HCT116 (cell line): ENCODE measurements at regions not wholly inside any gene's neighbourhood (a gene's known extent, or its start where the extent isn't known, plus 50 kb on each side); places are given as distances from the start of the nearest gene placed in this dataset.

ENCODE experiments used
- ATAC-seq: fragments of 200-7000 bp; cut with Tn5 transposase; 2 replicates; pipeline ENCODE4 v1.9.1; 2020; ENCODE audit warnings: mild to moderate bottlenecking, moderate library complexity
- BruUV-seq: library from RNA; stranded (reverse); fragments of 400-500 nt; replicated peaks from 2 replicates; lab custom pipeline; 2021; lab: Mats Ljungman, UMichigan
- CTCF ChIA-PET: fragments of 300-600 bp; sonication (Branson Sonifier 250); formaldehyde crosslinking; loops from one replicate; lab custom pipeline; 2021; ENCODE audit warnings: antibody characterized with exemption; lab: Charles Lee
- POLR2A ChIA-PET: fragments of 300-600, 350-600 bp; sonication (Branson Sonifier 250); formaldehyde crosslinking; loops from one replicate; lab custom pipeline; 2021; ENCODE audit warnings: antibody characterized with exemption; lab: Charles Lee
- RAD21 ChIA-PET, 2 experiments: fragments of 300-600 bp; sonication (Branson Sonifier 250); formaldehyde crosslinking; loops; one replicate each; lab custom pipeline; 2023; ENCODE audit warnings: low total read pairs in 2 of 2; ENCODE audit not compliant: uncharacterized antibody in 2 of 2, unreplicated experiment in 2 of 2, low non-redundant PET in 1 of 2; lab: Charles Lee
- DNase-seq: peaks from one replicate; pipeline ENCODE4 v3.0.0-alpha.2; 2010; ENCODE audit warnings: low read depth, low spot score
- H2AFZ ChIP-seq: fragments of 200-600 bp; shearing (Covaris generic), sonication (generic); 2 replicates; pipeline ENCODE4 v1.6.1; 2017; ENCODE audit warnings: low read depth, mixed run types, mixed read lengths, antibody characterized with exemption, low read length; ENCODE audit not compliant: poor library complexity, severe bottlenecking
- H3K27ac ChIP-seq: 2 replicates; pipeline ENCODE4 v1.5.1; 2012; ENCODE audit warnings: low read depth, low read length
- H3K27me3 ChIP-seq: fragments of 200-600 bp; sonication (generic); 2 replicates; pipeline ENCODE4 v1.6.1; 2016; ENCODE audit warnings: mixed run types, low read length, mixed read lengths; ENCODE audit not compliant: insufficient read depth
- H3K36me3 ChIP-seq, 2 experiments: fragments of 200-500 bp in 1 of 2; fragments of 200-600 bp in 1 of 2; sonication (Bioruptor generic) in 1 of 2; sonication (generic) in 1 of 2; 2 replicates each; pipeline versions ENCODE4 v1.5.1 to v1.6.1; 2014 to 2016; ENCODE audit warnings: low read length in 2 of 2, inconsistent platforms in 1 of 2, mixed read lengths in 1 of 2, mixed run types in 1 of 2; ENCODE audit not compliant: insufficient read depth in 2 of 2, control insufficient read depth in 1 of 2
- H3K4me1 ChIP-seq, 2 experiments: fragments of 200-600 bp in 1 of 2; sonication (generic) in 1 of 2; 2 replicates each; pipeline versions ENCODE4 v1.5.1 to v1.6.1; 2012 to 2017; ENCODE audit warnings: low read length in 2 of 2, inconsistent platforms in 1 of 2, mild to moderate bottlenecking in 1 of 2, mixed read lengths in 1 of 2, mixed run types in 1 of 2, moderate library complexity in 1 of 2; ENCODE audit not compliant: insufficient read depth in 2 of 2, control insufficient read depth in 1 of 2
- H3K4me2 ChIP-seq: fragments of 200-600 bp; sonication (generic); 2 replicates; pipeline ENCODE4 v1.6.1; 2017; ENCODE audit warnings: mixed run types, low read length, mixed read lengths
- H3K4me3 ChIP-seq, 2 experiments: fragments of 200-600 bp in 1 of 2; sonication (generic) in 1 of 2; replicated peaks in 1 of 2; 2 replicates each; pipeline ENCODE4 v1.5.1; 2011 to 2016; ENCODE audit warnings: low read length in 2 of 2, control low read depth in 1 of 2, low read depth in 1 of 2, mild to moderate bottlenecking in 1 of 2, mixed read lengths in 1 of 2, mixed run types in 1 of 2
- H3K79me2 ChIP-seq: fragments of 200-600 bp; sonication (generic); 2 replicates; pipeline ENCODE4 v1.6.1; 2017; ENCODE audit warnings: mild to moderate bottlenecking, mixed run types, low read length, moderate library complexity, mixed read lengths; ENCODE audit not compliant: insufficient read depth
- H3K9ac ChIP-seq: fragments of 200-600 bp; sonication (generic); 2 replicates; pipeline ENCODE4 v1.6.1; 2016; ENCODE audit warnings: low read length, mixed read lengths
- H3K9me2 ChIP-seq: fragments of 200-600 bp; sonication (generic), shearing (Covaris generic); 2 replicates; pipeline ENCODE4 v1.6.1; 2017; ENCODE audit warnings: mixed run types, mild to moderate bottlenecking, moderate library complexity; ENCODE audit not compliant: insufficient read depth
- H3K9me3 ChIP-seq, 2 experiments: fragments of 200-500 bp in 1 of 2; fragments of 200-600 bp in 1 of 2; sonication (Bioruptor generic) in 1 of 2; sonication (generic) in 1 of 2; 2 replicates each; pipeline ENCODE4 v1.6.1; 2014 to 2017; ENCODE audit warnings: low read length in 2 of 2, mixed read lengths in 2 of 2, inconsistent platforms in 1 of 2, low read depth in 1 of 2, mild to moderate bottlenecking in 1 of 2, mixed run types in 1 of 2, moderate library complexity in 1 of 2; ENCODE audit not compliant: control insufficient read depth in 1 of 2, insufficient read depth in 1 of 2
- H4K20me1 ChIP-seq: fragments of 200-600 bp; sonication (generic), shearing (Covaris generic); 2 replicates; pipeline ENCODE4 v1.6.1; 2017; ENCODE audit warnings: mixed run types, mild to moderate bottlenecking, moderate library complexity; ENCODE audit not compliant: insufficient read depth
- ATF3 ChIP-seq: IDR thresholded peaks from 2 replicates; pipeline ENCODE4 v1.6.1; 2012
- CEBPB ChIP-seq: IDR thresholded peaks from 2 replicates; pipeline ENCODE4 v1.6.1; 2012; ENCODE audit warnings: low read depth
- CTCF ChIP-seq, 3 experiments: fragments of 200-600 bp in 1 of 3; sonication (generic) in 1 of 3; IDR thresholded peaks in 2 of 3; conservative IDR thresholded peaks in 1 of 3; 2 replicates each; pipeline ENCODE4 v1.5.1; 2012 to 2017; ENCODE audit warnings: low read depth in 2 of 3, low read length in 2 of 3, antibody characterized with exemption in 1 of 3, borderline replicate concordance in 1 of 3, control low read depth in 1 of 3, mild to moderate bottlenecking in 1 of 3, mixed read lengths in 1 of 3, mixed run types in 1 of 3, moderate library complexity in 1 of 3; ENCODE audit not compliant: insufficient read depth in 1 of 3
- EGR1 ChIP-seq: IDR thresholded peaks from 2 replicates; pipeline ENCODE4 v1.6.1; 2012; ENCODE audit warnings: low read depth
- FOSL1 ChIP-seq: IDR thresholded peaks from 2 replicates; pipeline ENCODE4 v1.6.1; 2012; ENCODE audit warnings: low read depth
- RAD21 ChIP-seq: IDR thresholded peaks from 2 replicates; pipeline ENCODE4 v1.6.1; 2012; ENCODE audit warnings: low read depth, mild to moderate bottlenecking
- SIN3A ChIP-seq: IDR thresholded peaks from 2 replicates; pipeline ENCODE4 v1.6.1; 2012; ENCODE audit warnings: low read depth
- SRF ChIP-seq: IDR thresholded peaks from 2 replicates; pipeline ENCODE4 v1.6.1; 2012; ENCODE audit warnings: low read depth
- YY1 ChIP-seq: IDR thresholded peaks from 2 replicates; pipeline ENCODE4 v1.6.1; 2011; ENCODE audit warnings: low read length, low read depth, moderate library complexity, mild to moderate bottlenecking; ENCODE audit not compliant: insufficient replicate concordance; ENCODE audit errors: extremely low read depth
- ZBTB33 ChIP-seq: IDR thresholded peaks from 2 replicates; pipeline ENCODE4 v1.6.1; 2011; ENCODE audit warnings: mild to moderate bottlenecking, low read length, moderate library complexity; ENCODE audit not compliant: insufficient replicate concordance; ENCODE audit errors: extremely low read depth
- ZFX ChIP-seq: fragments of 450-650 bp; IDR thresholded peaks from 2 replicates; pipeline ENCODE4 v1.6.1; 2017
- ZNF274 ChIP-seq: fragments of 200-500 bp; sonication (Bioruptor generic); IDR thresholded peaks from 2 replicates; pipeline ENCODE4 v1.6.1; 2014; ENCODE audit warnings: mild to moderate bottlenecking, low read depth, low read length, inconsistent platforms
- intact Hi-C: fragments of 100-400 bp; cut with micrococcal nuclease; formaldehyde crosslinking; loops from 2 replicates; pipeline ENCODE4 v1.10.0; 2022

GRCh38 chr18:41034413-41034812, 920.6 kb upstream of the PIK3C3 start:
- BruUV-seq = no TSS peak
- Histone ChIP-seq H3K9me3 (peaks cover 14 to 35% of the 10 kb centered on the region in 2 experiments; a peak in 2 of 4 replicates), H3K4me3 (no peak overlapping the region), H3K79me2 (no peaks in the 10 kb centered on the region), H3K27ac (no peak overlapping the region), H3K27me3 (no peaks in the 10 kb centered on the region), H3K4me1 (no peaks in the 10 kb centered on the region), H3K4me2 (no peak overlapping the region), H2AFZ (no peak overlapping the region), H3K9ac (no peak overlapping the region), H3K9me2 (no peaks in the 10 kb centered on the region), H3K36me3 (no peaks in the 10 kb centered on the region), H4K20me1 (no peaks in the 10 kb centered on the region)
- ChIA-PET POLR2A (no interaction called here), CTCF (no interaction called here), RAD21 (no interaction called here)
- TF ChIP-seq ZNF274 = no peak
- TF ChIP-seq CTCF (IDR thresholded peaks at IDR 0.05 in 2 of 3, conservative IDR thresholded peaks at IDR 0.05 in 1 of 3; ENCODE audit: borderline replicate concordance in 1 of 3, insufficient read depth in 1 of 3, low read depth in 2 of 3, low read length in 2 of 3) = no peak
- no peak for TF ChIP-seq RAD21
- no peak for TF ChIP-seq ATF3
- TF ChIP-seq ZBTB33 = no peak
- TF ChIP-seq SRF = no peak
- no peak for TF ChIP-seq CEBPB
- no peak for TF ChIP-seq EGR1
- TF ChIP-seq YY1 = no peak
- no peak for TF ChIP-seq ZFX
- no peak for TF ChIP-seq FOSL1
- no peak for TF ChIP-seq SIN3A
- DNase-seq (no peak), ATAC-seq (no peak)
- intact Hi-C loops = no loop called here
